RPMI7951 (cell line): ENCODE measurements at regions not wholly inside any gene's neighbourhood (a gene's known extent, or its start where the extent isn't known, plus 50 kb on each side); places are given as distances from the start of the nearest gene placed in this dataset.

Source experiments
- DNase-seq: peaks from one replicate; pipeline ENCODE4 v3.0.0-alpha.2; 2012; ENCODE audit warnings: low read depth

DNA sequence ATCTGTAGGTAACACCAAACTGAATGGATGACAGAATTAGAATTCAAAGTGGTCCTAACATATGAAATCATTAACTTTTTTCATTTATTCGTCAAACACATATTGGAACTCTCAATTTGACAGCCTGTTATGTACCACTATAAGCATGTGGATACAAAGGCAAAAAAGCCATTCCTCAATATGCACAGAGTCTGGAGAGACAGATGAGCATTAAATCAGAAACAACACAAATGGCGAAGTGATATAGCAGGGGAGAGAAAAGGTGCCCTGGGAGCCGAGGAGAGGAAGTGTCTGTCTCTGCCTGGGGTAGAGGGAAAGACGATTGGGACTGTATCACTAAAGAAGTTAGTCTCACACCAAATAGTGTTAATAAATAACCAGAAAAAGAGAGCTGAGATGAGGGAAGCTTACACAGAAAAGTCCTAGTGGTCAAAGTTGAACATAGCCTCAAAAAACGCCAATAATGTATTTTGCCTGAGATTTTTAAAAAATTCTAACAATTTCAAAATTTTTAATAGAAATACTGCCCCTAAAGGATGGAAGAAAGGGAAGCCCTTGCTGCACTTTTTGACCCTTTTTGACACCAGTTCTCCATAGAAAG is 417.5 kb downstream of the TUSC7 start:
- DNase-seq, result no peak

DNA sequence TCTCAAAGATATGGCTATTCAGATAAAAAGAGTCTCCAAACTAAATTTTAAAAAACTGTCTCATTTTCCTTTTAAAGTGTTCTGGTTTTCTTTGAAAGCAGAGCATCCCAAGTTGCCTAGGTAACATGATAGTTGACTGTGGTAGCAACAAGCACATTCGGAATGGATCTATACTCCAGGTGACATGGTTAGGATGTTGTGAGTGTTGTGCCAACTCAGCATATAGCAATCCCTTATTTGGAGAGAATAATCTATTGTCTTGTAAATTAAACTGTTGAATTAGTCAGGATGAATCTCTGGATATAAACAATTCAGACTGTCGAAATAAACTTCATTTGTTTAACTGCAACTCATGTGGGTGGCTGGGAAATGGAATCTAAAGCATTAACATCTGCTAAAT is 418.6 kb downstream of the TUSC7 start:
- DNase-seq, result no peak

DNA sequence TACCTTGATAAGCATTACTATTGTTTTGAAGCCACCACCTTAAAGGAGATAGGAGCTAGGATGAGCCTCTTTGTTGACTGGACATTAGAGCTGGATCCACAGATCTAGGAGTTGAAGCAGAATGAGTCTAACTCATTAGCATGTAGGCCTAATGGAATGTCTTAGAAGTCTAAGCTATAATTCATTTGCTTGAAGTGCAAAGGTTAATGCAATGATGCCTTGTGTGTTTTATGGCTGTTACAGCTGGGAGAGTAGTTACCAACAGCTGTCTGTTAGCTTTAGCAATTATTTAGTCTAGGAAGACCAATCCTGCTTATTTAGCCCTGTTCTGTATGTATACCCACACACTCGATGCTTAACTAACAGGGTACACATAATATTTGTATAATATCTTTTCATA is 419.3 kb downstream of the TUSC7 start:
- no peak for DNase-seq

DNA sequence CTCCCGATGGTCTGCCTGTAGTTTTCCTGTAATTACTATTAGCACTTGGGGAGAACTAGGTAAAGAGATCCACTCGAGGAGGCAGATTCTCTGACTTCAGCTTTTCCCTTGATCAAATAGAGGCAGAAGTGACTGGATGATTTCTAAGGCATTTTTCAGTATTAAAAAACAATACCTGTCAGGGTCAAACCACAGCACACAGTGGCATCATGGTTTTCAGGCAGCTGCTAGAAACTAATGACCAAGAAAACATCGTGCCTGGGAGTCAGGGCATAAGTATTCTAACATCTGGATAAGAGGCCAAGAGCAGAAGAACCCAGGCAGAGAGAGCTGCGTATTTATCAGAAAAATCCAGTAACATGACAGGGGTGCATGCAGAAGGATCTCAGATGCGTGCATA is 419.9 kb downstream of the TUSC7 start:
- DNase-seq, result no peak

DNA sequence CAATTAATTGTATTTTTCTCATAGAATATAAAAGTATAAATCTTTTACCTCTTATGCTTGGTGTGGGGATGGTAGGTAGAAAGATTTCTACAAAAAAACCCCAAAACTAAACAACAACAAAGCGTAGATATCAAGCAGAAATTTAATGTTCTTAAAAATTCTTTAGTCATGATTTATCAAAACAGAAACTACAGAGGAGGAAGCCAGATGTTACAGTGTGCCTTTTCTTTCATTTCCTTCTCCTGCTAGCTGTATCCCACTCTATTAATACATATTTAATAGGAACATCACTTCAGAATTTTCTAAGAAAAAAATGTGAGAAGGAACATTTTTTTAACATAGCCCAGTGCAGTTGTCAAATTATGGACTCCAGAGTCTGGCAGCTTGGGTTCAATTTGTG is 420.6 kb downstream of the TUSC7 start:
- no peak for DNase-seq

DNA sequence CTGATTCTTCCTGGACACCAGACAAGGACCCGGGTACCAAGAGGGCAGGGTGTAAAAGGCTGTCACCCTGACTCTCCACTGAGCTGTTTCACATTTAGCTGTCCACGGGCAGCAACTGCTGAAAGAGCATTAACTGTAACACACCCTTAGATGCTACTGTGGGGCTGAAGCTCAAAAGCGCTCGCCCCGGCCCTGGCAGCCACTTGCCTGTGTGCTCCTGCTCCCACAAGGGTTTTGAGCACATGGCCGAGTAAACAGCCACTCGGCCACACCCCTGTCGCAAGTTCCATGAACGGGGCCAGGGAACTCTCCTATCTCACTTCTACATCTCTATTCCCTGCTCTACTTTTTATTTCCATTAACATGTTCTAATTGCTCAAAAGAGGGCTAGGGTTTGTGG is 421.7 kb downstream of the TUSC7 start:
- DNase-seq, result no peak

DNA sequence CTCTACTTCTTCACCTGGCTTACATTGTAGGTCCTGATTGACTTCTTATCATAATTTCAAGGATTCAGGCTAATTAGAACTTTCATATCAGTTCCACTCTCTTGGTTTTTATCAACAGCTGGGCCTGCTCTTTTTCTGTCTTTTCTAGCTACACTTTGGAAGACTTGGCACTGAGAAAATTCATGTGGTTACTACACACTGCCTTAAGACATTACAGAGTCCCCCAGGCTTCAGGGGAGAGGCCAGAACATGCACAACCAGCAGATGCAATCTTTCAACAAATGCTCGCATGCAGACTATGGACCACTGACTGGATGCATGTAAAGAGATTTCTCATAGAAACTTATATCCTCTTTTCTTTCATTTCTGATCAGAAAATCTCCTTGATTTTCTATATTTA is 423.5 kb downstream of the TUSC7 start:
- no peak for DNase-seq

DNA sequence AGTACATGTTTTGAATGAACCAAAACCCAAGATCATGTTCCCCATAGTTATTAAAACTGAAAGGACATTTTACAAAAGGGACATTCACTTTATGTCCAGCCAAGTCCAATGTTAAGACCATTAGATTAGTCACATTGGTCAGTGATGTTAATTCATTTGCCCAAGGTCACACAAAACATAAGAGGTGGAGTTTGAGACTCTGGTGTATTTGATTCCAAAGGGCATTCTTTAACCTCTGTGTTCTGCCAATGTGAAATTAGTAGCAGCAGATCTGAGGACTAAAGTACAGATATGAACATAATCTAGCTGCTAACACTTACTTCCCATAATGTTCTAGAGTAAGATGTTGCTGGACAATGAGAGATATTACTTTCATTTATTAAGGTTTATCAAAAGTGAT is 425.6 kb downstream of the TUSC7 start:
- DNase-seq, result no peak

DNA sequence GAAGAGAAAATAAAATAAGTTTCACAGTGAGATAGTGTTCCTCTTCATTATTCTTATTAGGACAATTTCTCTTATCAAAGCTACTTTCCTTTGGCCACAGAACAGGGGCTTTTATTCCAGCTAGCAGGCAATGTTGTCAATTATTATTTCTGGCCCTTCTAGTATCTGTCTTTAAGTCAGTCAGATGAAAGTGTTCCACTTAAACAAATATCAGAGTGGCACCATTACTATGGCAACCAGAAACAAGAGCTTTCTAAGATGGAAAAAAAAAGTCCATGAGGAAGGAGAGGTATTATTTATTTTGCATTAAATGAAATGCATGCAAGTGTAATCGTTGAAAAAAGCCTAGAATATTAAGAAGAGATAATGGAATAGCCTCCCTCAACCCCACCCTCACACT is 426.4 kb downstream of the TUSC7 start:
- no peak for DNase-seq

DNA sequence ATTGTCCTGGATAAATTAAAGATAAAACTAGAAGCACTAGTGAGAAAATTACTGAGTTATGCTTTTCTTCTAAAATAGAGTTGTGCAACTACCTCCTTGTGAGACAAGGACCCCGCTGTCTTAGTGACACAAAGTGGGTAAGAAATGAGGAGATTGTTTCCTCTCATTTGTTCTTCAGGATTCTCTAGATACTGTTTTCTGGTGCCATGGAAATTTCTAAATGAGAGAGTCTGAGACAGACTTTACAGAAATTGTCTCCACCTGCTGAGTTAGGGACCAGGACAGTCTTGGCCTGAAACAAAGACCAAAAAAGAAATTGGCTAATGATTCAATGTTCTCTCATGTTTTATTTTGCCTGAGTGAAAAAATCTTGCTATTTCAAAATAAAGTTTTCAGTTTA is 427.5 kb downstream of the TUSC7 start:
- no peak for DNase-seq

DNA sequence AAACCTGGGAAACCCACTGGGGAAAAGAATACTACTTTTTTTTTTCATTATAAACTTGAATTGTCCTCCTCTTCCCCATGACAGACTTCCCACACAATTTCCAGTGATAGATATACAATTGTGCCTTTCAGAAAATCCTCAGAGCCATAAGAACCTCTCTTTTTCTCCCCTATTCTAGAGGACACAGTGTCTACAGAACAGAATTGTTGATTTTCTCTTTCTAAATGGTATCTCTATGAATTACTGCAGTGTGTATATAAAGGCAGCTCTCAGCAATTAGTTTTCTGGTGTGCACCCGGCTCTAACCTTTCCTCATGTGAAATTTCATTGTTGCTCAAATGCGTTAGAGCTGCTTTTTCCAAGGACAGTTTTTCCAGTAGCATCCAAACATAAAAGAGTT is 430.1 kb downstream of the TUSC7 start:
- DNase-seq, result no peak

DNA sequence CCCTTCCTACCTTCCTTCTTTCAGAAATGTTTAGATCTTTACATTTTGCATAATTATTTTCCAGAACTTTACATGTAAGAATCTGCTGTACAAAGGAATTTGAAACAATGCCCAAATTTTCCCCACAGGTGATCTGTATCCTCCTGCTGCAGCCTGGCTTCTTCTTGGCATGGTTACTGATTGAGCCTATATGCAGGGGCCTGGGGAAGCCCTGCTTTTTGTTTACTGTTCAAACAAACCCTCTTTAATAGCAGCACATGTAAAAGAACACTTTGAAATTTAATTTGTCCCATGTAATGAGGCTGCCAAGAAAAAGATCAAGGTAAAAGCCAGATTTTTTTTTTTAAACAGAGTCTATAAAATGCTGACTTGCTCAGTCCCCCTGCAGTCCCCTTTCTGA is 432.2 kb downstream of the TUSC7 start:
- DNase-seq, result no peak

DNA sequence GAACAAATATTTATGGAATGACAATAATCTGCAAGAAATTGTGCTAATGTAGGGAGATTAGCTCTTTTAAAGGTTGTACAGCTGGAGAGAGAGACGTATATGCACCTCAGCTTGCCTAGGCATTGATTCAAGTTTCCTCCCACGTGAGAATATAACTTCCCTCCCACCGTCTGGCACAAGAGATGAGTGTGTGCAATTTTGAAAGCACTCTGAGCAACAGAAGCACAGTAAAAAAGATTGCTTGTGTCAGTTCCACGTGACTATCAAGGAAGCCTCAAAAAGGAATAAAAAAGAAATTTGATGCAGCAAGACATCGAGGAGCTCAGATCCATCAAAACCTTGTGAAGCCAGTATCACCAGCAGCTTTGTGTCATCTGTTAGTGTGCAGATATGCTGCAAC is 435.3 kb downstream of the TUSC7 start:
- no peak for DNase-seq

DNA sequence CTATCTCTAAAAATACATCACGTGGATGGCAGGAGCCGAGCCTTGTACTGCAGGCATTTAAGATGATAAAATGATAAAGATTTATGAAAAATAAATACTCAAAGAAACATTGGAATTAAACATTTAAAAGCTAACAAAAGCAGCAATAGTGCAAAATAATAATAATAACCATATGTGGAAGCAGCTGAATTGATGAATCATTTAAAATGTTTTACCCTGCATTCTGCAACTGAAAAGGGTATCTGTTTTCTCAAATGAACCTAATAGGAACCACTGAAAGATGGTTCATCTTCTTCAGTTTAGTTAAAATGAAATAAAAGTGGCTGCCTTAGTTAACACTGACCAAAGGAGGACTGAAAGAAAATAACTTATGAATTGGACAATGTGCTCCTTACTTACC is 436.1 kb downstream of the TUSC7 start:
- DNase-seq, result no peak

DNA sequence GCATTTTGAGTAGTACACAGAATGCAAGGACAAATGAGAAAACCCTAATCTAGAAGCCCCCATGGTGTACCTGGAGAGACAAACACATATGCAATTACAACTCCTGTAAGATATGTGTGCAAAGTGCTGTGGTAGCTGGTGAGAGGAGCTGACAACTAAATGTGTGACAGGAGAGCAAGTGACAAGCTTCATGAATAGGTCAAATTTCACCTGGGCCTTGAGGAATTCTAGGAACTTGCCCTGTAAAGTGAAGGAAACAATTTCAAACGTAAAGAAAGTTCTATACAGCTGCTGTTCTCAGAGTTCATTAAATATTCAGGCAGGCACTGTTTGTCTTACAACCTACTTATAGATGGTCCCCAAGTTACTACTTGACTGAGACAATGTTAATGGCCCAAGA is 437.0 kb downstream of the TUSC7 start:
- DNase-seq, result no peak

DNA sequence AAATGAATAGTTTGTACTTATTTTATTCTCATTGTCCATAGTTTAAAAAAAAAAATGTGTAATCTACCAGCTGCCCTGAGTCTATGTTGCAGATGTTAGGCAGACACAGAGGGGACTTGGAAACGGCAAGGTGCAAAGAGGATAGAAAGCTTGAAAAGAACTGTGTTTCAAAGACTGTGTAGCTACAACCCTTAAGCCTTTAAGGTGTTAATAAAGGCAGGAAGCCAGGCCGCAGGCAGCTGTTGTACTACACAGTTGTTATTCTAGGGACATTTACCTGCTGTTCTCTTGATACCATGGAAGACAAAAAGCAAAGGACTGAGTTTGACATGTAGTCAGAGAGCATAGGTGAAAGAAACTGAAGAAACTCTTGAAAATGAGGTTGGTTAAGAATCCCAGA is 440.0 kb downstream of the TUSC7 start:
- no peak for DNase-seq

DNA sequence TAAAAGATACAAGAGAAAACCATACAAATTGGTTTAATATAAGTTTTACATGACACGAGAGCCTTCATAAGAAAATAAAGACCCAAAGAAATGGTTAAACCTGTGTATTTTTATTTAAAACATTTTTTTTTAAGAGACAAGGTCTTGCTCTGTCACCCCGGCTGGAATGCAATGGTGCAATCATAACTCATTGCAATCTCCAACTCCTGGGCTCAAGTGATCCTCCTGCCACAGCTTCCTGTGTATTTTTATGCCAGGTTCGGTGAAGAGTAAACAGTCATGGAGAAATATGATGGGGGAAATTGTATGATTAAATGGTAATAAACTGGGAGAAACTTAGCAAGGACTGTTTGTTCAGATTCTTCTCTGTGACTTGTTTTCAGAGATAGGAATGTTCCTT is 441.0 kb downstream of the TUSC7 start:
- no peak for DNase-seq

DNA sequence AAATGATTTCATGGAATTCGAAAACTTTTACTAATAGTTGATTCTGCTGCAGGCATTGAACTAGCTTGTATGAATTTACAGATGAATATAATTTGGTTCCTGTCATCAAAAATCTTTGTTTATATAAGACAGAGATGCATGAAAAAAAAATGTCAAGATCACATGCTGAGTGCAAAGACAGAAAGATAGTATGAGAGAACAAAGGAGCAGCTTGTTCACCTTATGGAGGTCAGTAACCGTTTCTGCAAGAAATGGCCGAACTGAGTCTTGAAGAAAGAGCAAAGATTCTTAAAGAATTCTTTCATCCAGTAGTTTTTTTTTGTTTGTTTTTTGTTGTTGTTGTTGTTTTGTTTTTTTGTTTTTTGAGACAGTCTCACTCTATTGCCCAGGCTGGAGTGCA is 450.6 kb downstream of the TUSC7 start:
- no peak for DNase-seq

DNA sequence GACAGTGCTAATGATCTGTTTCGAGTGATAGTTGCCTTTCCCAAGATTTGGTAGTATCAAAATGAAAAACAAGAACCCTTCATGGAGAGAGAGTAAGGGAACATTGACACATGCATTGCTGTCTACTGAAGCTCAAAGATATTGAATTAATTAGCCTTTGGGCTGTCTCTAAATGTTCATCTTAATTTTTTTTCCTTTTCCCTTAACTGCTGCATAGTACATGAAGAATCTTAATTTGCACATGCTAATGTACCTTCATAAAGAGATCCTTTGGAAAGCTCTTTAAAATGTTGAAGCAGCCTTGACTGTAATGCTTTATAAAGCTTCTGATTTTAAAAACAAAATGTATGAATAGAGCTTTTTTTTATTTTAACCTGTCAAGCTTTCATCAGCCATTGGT is 452.2 kb downstream of the TUSC7 start:
- no peak for DNase-seq

DNA sequence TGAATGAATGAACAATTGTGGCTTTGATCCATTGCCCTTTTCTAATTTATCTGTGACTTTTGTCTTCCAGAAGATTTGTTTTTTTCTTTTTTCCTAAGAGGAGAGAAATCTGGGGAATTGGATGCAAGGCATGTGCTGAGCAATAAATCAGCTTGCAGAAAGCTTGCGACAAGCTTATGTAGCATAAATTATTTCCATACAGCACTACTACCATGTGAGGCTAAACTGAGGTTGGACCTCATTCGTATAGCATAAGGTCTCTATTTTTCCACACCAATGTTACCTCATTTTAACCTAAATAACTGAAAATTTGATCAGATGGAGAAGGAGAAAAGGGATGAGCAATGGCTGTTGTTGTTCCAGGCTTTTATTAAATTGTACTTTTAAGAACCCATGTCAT is 455.6 kb downstream of the TUSC7 start:
- no peak for DNase-seq

DNA sequence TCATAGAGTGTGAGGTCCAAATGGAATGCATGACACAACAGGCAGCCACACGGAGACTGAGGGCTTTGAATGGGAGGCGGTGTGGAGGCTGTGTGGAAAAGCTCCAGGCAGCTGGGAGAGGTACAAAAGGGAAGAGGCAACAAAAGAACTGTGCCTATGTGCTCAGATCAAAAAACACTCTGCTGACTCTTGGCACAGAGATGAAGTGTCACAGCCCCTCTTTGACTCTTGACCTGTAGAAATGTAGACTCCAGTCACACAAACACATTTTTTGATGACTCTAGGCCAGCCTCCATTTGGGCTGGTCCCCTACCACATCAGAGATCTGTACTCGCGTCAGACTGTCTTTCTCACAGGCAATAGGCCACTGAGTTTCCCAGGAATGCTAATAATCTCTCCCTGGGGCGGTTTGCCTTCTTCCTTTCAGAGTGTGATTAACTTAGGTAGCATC is 456.0 kb downstream of the TUSC7 start:
- no peak for DNase-seq

DNA sequence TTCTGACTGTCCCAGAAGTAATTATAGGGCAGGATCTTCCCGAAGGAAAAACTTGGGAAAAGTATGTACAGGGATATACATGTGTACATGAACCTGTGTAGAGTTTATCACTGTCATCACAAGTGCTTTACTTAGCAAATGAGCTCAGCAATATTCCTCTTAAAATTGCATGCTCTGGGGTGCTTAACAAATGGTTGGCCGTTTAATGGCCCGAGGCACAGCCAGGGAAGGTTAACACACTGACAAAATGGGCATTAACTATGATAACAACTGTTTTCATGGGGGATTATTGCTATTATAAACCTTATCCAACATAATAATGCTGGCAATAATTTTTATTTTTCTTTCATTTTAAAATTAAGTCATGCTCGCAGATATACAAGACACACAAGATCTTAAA is 459.3 kb downstream of the TUSC7 start:
- DNase-seq, result no peak

DNA sequence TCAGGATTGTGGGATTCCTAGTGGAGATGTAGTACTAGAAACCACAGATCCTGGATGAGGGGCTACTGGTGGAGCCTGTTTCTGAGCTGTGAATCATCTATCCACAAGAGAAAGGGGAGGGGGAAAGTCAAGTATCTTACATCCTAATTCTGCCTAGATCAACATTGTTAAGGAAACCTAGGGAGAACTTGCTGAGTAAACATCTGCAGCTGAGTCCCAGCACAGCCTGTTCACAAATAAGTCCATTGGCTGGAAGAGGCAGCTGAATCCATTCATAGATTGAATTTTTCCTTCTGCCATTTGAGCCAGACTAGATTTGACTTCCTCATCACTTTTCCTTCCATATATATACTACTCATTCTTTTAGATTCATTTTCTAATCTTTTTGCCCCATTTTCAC is 460.5 kb downstream of the TUSC7 start:
- DNase-seq, result no peak

DNA sequence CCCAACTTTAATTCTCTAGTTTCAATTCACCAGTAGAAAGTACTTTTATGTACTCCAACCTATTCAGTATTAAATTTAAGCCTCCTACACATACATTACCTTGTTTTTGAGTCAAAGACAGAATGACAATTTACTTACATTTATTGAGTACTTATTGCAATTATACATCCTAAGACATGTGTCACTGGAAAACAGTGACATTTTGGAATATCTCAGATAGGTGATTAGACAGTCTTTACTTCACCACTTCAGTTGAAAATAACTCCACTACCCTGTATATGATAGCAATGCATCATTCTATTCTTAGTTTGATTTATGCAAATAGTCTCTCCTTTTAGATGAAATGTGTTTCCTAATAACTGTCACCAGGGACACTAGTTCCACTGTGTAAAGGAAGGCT is 461.5 kb downstream of the TUSC7 start:
- no peak for DNase-seq

DNA sequence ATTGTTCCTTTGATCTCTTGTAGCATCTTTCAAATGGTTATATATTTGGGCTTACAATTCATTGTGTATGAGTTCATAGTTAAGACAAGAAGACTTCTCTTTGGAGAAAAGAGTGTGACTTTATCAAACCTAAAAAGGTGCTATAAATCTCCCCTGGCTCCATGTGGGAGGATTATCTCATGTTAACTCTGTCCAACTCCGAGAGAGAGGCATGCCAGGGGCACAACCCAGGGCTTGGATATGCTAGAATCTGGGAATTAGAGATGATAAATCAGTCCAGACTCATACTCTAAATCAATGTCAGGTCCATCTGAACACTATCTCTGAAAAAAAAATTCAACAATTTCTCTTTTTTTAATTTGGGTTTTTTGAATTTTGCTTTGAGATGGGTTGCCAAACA is 462.8 kb downstream of the TUSC7 start:
- no peak for DNase-seq
